Neural progenitor cell (in vitro differentiated cells): ENCODE measurements at regions not wholly inside any gene's neighbourhood (a gene's known extent, or its start where the extent isn't known, plus 50 kb on each side); places are given as distances from the start of the nearest gene placed in this dataset.

Experiments used
- EZH2phosphoT487 ChIP-seq: fragments of 200-600 bp; sonication (generic); IDR thresholded peaks from 2 replicates; pipeline ENCODE4 v1.6.1; 2017; ENCODE audit warnings: antibody characterized with exemption
- TF ChIP-seq, protein P1 (sequence below): fragments of 200-600 bp; sonication (generic); IDR thresholded peaks from 2 replicates; pipeline ENCODE4 v1.5.1; 2017; ENCODE audit warnings: antibody characterized with exemption, mild to moderate bottlenecking

DNA sequence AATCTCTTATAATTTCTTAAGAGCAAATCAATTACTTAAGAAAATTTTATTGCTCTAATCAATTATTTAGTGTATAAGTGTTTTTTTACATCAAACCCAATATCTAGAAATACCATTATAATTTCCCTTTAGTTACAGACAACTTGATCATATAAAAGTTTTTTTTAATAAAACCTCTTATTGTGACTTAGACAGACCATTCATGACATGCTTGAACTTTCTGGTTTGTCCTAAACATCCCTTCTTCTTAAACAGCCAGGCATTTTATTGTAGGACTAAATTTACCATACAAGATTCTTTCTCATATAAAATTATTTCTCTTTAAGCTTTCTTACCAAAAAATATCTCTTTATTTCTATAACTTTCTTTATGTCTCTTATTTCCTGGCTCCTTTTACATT lies 164.5 kb downstream of the SUCNR1 start:
- TF ChIP-seq EZH2phosphoT487: no peak
- TF ChIP-seq, protein P1, sequence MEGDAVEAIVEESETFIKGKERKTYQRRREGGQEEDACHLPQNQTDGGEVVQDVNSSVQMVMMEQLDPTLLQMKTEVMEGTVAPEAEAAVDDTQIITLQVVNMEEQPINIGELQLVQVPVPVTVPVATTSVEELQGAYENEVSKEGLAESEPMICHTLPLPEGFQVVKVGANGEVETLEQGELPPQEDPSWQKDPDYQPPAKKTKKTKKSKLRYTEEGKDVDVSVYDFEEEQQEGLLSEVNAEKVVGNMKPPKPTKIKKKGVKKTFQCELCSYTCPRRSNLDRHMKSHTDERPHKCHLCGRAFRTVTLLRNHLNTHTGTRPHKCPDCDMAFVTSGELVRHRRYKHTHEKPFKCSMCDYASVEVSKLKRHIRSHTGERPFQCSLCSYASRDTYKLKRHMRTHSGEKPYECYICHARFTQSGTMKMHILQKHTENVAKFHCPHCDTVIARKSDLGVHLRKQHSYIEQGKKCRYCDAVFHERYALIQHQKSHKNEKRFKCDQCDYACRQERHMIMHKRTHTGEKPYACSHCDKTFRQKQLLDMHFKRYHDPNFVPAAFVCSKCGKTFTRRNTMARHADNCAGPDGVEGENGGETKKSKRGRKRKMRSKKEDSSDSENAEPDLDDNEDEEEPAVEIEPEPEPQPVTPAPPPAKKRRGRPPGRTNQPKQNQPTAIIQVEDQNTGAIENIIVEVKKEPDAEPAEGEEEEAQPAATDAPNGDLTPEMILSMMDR: no peak
